ENCODE measurements at regions not wholly inside any gene's neighbourhood (a gene's known extent, or its start where the extent isn't known, plus 50 kb on each side); places are given as distances from the start of the nearest gene placed in this dataset.
"Not testable (repeated sequence)": the region's sequence is repeated elsewhere in the genome, so short reads cannot be mapped to it uniquely, and the experiment has no call there.

DNA sequence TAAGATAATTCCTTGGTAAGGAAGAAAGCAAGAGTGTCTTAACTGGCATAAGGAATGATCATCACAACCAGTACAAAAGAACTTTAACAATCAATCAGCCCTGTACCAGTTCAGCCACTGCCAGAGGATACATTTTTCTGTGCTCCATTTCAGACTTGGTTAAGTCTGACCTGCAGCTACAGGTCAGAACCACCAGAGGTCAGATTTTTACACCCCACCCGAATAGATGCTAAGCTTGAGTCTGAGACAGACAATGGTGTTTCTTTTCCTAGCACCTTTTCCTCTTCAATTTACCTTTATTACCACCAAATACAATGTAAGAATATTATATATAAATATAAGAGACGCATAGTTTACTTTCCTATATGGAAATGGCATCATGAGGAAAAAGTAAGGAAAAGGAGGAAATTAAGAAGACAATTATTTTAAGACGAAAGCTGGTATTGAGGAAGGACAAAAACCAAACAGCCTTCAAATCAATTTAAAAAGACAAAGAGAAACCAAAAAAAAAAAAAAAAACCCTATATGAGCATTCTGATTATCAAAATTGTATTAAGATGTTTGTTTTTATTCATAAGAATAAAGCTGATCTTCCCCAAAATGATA, 215.3 kb upstream of the TTC29 start:
- peak; percentile 50 for DNase-seq (ENCODE audit: low spot score)

DNA sequence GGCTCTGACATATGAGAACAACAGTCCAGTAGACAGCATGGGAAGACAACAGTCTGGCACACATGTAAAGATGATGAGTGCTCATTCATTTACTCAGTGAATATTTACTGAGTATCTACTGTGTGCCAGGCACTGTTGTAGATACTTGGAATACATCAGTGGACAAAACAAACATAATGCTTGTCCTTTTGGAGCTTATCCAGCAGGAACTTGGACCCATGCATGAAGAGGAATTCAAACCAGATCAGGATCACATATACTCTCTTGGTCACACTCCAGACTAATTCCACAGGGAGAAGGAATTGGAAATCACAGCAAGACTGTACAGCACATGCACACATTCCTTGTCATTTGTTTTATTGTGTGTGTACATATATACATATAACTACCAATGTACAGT, 217.6 kb upstream of the TTC29 start:
- DNase-seq (ENCODE audit: low spot score), result no peak

DNA sequence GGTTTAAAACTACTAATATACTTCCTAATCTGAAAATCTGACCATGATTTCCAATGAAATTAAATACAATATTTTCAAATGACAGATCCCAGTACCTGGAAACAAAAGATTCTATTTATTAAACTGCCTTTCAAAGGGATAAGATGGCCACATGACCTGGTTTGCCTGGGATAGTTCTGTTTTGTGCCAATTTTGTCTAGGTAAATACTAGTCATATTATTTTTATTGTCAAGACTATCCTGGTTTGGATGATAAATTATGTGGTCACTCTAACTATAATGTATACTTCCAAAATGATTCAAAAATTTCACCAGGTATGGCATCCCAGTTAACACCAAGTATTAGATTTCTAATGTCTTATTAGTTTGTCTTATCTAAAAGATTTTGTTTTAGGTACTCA, 222.5 kb upstream of the TTC29 start:
- not testable (repeated sequence) for DNase-seq (ENCODE audit: low spot score)

DNA sequence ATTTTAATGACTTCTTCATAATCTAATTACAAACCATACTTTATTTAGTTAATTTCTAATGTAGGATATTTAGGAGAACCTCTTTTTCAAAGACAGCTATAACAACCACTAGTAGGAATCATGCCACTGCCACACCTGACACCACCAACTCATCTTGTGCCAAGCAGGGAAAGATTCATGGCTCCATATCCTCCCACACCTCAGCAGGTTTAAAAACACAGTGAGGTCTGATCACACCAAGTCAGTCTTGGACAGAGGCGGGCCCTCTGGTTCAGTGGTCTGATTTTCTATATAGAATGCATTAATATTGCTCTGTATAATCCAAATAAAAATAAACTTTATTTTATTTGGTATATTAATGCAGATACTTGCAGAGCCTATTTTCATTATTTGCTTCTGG, 227.7 kb upstream of the TTC29 start:
- no peak for DNase-seq (ENCODE audit: low spot score)

DNA sequence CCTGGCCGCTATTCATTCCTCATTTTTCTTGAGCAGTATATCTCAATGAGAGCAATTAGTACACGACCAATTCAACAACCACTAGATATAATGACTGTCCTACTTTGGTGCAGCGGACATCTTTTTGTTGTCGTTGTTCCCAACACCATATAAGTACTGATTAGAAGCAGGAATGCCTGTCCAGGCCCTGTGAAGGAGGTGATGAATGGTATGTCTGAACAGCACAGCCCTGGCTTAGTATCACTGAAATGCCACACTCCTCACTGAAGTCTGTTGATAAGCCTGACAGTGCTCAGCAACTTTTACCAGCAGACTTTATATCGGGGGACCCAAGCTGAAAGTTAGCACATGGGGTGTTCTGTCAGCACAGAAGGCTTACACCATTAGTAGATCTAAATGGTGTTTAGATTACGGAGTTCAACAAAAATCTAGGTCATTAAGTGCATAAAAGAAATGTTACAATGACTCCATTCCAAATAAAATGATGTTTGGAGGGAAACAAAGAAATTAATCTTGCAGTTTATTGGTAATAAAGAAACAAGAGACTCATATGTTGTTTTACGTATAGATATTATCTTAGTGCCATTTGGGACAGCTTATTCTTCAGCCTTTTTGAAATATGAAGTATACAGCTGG, 228.3 kb upstream of the TTC29 start:
- DNase-seq (ENCODE audit: low spot score), result no peak

DNA sequence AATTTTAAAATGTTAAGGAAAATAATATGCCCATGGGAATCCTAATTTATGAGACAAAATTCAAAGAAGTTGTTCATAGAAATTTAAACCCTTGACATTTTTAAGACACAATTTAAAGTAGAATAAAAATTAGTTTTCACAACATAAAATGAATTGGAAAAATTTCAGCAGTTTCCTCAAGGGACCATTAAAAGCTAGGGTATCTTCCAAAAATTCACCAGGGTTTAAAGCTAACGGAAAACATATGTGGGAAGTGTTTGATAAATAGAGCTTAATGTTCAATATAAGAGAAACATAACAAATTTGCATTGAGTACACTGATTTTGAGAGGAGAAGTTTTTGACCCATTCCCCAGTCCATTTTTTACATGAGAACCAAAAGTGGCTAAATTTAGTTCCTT, 228.9 kb upstream of the TTC29 start:
- no peak for DNase-seq (ENCODE audit: low spot score)

DNA sequence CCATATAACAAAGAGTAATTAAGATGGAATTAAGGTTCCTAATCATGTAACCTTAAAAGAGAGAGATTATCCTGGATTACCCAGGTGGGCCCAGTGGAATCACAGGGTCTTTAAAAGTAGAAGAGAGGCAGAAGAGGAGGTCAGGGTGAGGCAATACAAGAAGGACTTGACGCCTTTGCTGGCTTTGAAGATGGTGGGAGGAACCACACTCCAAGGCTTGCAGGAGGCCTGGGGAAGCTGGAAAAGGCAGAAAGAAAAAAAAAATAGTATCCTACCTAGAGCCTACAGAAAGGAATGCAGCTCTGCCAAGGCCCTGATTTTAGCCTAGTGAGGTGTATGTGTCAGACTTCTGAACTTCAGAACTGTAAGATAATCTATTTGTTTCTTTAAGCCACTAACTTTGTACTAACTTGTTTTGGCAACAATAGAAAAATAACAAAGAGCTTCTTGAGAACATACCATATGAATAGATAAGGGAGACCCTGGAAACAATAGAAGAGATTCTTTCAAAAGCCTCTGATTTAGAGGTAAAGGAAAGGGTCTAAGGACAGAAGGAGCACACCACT, 229.9 kb upstream of the TTC29 start:
- DNase-seq (ENCODE audit: low spot score), result no peak

DNA sequence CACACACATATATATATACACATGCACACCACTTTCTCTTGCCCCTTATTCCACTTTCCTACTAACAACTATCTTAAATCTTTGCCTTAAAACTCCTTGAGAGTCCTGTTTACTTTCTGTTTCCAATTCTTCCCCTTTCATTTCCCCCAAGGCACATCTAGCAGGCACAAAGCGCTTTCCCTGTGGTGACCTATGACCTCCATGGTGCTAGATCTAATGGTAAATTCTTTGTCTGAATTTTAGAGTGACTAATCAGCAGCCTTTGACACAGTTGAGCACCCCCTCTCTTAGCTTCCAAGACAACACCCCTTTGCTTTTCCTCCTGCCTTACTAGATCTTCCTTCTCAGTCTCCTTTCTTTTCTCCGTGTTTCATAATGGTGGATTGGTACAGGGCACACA, 236.4 kb upstream of the TTC29 start:
- no peak for DNase-seq (ENCODE audit: low spot score)

DNA sequence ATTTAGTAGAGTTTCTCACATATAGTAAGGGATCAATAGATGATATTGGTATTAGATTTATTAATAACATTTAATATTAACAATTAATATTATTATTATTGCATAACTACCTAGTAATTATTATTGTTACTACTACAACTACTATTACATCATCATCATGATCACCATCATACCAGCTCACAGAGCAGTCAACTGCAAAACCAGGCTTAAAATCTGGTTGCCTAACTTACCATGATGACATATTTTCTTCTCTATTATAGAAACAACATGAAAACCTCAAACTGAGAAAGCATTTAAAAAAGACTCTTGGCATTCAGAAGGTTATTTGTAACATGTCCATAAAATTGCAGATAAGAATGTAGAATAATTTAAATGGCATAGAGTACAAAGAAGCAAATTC, 247.0 kb upstream of the TTC29 start:
- no peak for DNase-seq (ENCODE audit: low spot score)

DNA sequence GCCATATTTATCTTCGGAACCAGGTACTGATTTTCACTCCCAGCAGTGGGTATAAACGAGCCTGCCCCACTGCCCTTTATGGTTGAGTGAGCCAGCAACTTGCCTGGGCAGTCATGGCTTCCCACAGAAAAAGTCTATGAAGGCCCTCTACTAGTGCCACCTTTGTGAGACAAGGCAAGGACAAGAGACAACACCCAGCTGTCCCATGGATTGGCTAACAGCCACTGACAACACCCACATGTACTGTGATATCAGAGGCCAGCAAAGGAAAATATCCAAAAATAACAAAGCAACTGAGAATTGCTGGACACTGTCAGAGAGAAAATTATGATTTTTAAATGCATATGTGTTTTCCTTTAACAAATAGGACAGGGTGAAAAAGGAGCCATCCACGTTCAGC, 248.4 kb upstream of the TTC29 start:
- no peak for DNase-seq (ENCODE audit: low spot score)

DNA sequence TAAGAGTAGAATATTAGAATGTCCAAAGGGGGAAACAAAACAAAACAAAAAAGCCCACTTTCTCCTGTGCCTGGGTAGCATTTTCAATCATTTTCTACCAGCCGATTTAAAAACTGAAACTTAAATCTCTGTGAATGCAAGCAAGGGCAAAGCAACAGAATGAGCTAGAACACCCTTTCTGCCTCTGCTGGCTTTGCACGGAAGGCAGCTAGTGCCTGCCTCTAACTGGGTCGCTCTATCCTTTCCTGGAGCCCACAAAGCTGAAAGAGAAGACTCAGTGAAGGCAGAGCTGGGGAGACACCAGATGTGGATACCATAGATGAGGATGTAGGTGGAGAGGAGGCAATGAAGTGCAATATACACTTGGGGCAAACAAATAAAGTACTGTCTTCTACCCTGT, 248.9 kb upstream of the TTC29 start:
- no peak for DNase-seq (ENCODE audit: low spot score)

DNA sequence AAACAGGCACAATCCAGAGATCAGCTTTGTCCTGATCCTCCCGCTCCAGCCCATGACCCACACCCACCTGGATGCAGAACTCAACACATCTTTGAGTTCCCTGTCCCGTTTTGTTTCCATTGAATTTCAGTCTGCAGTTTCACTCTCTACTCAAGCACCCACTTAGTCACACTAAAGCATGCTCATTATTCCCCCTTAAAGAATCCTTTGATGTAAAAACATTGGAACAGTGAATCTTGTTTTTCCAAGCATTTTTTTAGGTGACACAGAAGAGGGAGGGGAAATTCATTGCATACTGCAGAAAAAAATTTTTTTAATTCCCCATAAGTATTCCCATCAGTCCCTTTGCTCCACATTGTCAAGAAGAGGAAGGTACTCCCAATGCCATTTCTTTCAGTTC, 249.7 kb upstream of the TTC29 start:
- DNase-seq (ENCODE audit: low spot score), result no peak

DNA sequence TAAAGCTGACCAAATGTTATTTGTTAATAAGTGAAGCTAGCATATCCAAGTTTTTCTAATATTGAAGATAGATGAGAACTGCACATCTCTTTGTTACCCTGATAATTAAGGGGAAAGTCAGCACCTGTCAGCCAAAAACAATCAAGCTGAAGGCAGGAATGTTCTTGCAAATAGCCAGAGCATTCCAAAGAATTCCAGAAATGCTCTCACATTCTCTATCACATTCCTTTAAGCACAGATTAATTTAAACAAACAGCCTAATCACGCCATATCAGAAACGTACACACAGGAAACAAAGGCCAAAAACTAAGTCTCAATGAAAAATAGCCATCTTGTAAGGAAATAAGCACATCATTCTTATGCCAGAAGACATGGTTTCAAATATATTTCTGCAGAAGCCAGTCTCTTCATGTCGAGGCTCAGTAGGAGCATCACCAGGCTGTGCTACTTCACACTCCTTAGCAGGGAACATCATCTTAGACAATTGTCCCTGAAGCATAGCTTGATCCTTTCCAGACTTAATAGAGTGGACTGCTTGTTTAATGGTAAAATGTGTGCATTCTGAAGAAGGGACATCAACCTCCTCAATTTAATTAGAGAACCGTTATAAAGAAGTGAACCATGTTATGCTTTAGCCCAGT, 252.9 kb upstream of the TTC29 start:
- DNase-seq (ENCODE audit: low spot score), result no peak

DNA sequence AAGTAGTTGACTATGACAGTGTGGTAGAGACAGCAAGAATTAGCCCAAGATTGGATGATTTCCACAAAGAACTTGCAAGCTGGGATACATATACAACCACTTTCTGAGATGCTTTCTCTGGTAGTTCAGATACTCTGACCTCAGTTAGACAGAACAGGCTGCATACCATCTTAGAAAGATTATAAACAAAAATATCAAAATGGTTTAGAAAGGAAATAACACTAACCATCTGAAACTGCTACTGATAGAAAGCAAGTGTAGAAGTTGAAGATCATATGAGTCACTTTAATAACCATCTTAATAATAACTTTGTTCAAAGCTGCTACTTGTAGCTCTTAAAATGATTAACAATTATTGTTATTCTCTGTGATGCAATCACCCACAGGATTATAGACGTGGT, 255.4 kb upstream of the TTC29 start:
- no peak for DNase-seq (ENCODE audit: low spot score)

DNA sequence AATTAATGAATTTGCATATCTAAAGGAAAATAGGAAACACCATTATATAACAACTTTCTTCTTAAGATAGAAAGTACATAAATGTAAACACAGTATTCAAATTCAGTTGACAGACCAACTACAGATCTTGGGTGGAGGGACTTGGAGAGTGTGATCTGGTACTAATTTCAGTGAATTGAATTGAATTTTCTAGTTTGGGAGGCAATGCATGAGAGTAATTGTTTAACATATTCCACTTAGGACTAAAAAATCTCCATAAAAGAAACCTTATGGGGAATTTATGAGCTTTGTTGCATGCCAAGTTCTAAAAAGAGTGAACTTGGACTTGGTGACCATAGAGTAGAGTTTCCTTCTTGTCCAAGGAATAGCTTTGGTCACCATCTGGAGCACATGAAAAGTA, 261.1 kb upstream of the TTC29 start:
- DNase-seq (ENCODE audit: low spot score), result no peak

DNA sequence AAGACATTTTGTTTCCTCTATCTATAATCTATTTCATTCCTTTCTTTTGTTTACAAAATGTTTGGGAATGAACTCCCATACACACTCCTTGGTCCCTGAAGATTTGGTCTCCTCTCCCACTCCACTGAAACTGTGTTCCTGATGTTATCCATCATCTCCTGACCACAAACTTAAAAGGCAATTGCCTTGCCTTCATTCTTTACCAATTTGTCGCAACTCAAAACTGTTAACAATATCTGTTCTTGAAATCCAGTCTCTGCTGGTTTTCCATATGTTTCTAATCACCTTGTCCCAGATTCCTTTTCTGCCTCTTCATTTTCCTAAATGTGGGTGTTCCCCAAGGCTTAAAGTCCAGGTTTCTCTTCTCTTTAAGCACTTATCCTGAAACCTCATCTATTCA, 262.2 kb upstream of the TTC29 start:
- no peak for DNase-seq (ENCODE audit: low spot score)

DNA sequence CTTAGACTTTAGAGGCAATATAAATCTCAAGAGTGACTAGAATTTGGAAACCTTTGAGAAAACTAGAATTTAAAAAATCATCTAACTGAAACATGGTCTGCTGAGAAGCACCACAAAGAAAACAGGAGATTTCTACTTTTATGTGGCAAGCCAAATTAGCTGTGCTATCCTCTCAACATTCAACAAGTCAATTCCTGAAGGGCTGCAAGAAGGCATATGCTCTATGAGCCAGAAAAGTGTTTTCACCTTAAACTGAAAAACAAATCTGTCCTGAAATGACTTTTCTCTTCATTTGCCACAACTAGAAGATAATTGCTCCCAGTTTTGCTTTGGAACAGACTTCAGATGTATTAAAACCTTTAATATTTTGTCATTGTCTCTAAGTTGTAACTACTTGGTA, 263.2 kb upstream of the EDNRA start:
- no peak for DNase-seq (ENCODE audit: low spot score)

DNA sequence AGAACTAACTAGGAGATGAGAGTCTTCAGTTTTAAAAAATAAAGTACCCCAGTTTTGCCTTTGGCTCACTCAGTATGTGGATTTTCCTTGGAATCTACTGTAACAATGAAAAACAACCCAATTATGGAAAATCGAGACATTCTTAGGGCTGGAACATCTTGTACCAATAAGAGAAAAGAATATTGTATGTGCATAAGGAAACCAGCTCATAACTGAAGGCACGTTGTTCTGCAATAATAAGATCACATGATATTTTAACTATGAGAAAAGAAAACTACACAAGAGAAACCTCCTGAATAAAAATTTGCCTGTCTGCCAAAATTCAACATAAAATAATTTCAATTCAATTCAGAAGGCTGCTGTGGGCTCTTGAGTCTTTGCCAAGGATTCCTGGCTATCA, 261.8 kb upstream of the EDNRA start:
- no peak for DNase-seq (ENCODE audit: low spot score)

DNA sequence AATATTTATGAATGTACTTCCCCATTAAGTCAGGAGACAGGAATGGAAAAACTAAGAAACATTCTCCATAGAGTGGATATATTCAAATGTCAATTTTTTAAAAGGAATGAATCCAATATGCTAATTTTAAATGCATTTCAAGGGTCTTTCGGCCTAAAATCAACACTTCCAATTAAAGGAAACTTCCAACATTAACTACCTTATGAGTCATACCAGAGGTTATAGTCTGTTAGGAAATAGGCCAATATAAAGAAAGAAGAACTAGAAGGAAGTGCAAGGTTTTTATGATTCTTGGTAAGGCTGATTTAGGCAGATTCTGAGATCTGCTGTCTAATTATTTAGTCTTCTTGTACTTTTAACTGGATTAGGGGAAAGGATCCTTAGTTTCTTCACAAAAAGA, 260.1 kb upstream of the EDNRA start:
- peak; percentile 22 for DNase-seq (ENCODE audit: low spot score)

DNA sequence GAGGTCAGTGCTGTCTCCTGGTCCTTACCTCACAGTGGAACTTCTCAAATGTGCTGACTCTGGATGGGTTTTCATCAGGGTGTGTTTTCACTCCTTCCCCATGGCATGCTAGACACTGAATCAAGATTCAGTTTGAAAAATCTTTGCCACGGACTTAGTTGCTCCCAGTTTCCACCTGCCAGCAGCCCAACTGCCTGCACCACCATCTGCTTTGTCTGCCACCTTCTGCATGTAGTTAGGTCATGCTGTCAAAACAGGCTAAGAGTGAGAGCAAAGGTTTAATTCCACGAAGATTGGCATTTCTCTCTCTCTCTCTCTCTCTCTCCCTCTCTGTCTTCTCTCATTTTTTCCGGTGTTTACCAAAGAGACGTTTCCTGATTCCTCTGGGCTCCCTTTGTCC, 258.0 kb upstream of the EDNRA start:
- no peak for DNase-seq (ENCODE audit: low spot score)

DNA sequence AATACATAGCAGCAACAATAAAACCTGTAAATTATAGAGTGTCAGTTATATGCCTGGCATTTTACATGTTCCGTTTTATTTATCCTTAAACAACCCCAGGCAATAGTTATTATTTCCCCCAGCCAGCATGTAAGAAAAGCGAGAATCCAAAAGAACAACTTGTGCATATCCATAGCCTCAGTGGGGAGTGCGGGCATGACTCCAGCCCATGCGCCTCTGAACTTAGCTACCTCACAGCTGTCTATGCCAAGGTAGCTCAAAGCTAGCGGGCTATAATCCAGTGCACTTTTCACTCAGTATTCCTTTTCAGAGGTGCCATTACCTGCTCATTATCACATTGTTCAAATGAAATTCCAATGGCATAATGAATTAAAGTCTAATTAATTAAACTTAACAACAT, 257.3 kb upstream of the EDNRA start:
- no peak for DNase-seq (ENCODE audit: low spot score)

DNA sequence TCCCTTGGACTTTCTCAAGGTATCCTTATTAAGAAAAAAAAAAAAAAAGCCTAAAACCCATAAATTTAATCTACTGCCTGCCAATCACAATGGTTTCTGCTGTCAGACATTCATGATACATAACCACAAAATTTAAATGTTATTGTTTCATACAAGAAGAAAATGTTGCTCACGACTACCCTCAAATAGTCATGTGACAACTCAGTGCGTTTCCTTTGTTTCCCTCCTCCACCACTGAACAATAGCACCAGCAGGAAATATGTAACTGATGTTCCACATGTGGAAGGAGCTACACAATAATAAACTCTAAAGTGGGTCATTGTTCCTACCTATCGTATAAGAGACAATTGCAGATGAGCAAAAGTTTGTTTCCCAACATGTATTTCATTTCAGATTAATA, 244.1 kb upstream of the EDNRA start:
- DNase-seq (ENCODE audit: low spot score), result no peak

DNA sequence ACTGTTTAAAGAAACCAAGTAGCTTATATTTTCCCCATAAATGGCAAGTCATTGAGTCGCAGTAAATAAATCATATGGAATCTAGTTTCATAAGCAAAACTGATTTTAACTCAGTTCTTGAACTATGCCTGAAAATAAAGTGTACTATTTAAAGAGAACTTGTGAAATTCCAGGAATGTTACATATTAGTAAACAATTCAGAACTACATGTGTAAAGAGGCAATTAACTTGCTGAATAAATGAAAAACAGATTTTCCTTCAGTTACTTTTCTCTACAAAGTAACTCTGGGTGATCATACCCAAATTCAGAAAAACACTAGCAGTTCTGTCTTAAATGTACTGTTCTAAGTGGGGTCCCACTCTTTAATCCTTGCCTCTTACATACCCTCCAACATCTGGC, 236.1 kb upstream of the EDNRA start:
- DNase-seq (ENCODE audit: low spot score), result no peak

Data from HT-29 (cell line).